Natural killer cell (primary cell): ENCODE measurements at regions not wholly inside any gene's neighbourhood (a gene's known extent, or its start where the extent isn't known, plus 50 kb on each side); places are given as distances from the start of the nearest gene placed in this dataset.

ENCODE experiments used
- ATAC-seq, 3 donors: fragments of 150-1000 bp in 2 of 3; fragments of 200-7000 bp in 1 of 3; cut with Tn5 transposase; 1 replicate in 1 of 3; 2 replicates in 2 of 3; pipeline ENCODE4 v1.10.0; 2021; ENCODE audit warnings: mild to moderate bottlenecking in 2 of 3, moderate library complexity in 2 of 3
- DNase-seq, 2 donors: peaks; one replicate each; pipeline versions ENCODE4 v3.0.0 to v3.0.0-alpha.2; 2013 to 2021; ENCODE audit warnings: mixed read lengths in 1 of 2
- H3K27ac ChIP-seq: one replicate; pipeline ENCODE4 v1.5.1; 2013; ENCODE audit warnings: mild to moderate bottlenecking, low read length
- H3K27me3 ChIP-seq: one replicate; pipeline ENCODE4 v1.6.1; 2013; ENCODE audit warnings: low read length; ENCODE audit not compliant: control insufficient read depth, insufficient read depth
- H3K36me3 ChIP-seq: one replicate; pipeline ENCODE4 v1.6.1; 2013; ENCODE audit warnings: low read length; ENCODE audit not compliant: control insufficient read depth, insufficient read depth
- H3K4me1 ChIP-seq: one replicate; pipeline ENCODE4 v1.6.1; 2013; ENCODE audit warnings: low read length; ENCODE audit not compliant: control insufficient read depth, insufficient read depth
- H3K4me3 ChIP-seq: one replicate; pipeline ENCODE4 v1.5.1; 2013; ENCODE audit warnings: low read length
- H3K9me3 ChIP-seq: one replicate; pipeline ENCODE4 v1.6.1; 2013; ENCODE audit warnings: low read length; ENCODE audit not compliant: control insufficient read depth, insufficient read depth
- H3K27ac Mint-ChIP-seq, 2 donors: one replicate each; pipeline ENCODE4 v1.8.0; 2022; ENCODE audit warnings: mild to moderate bottlenecking in 2 of 2, mixed read lengths in 2 of 2, moderate library complexity in 1 of 2
- H3K27me3 Mint-ChIP-seq, 2 donors: one replicate each; pipeline ENCODE4 v1.8.0; 2022; ENCODE audit warnings: low read depth in 2 of 2, mixed read lengths in 2 of 2
- H3K36me3 Mint-ChIP-seq: one replicate; pipeline ENCODE4 v1.8.0; 2022; ENCODE audit warnings: mixed read lengths
- H3K4me1 Mint-ChIP-seq, 2 donors: one replicate each; pipeline ENCODE4 v1.8.0; 2022; ENCODE audit warnings: mixed read lengths in 2 of 2
- H3K4me3 Mint-ChIP-seq: one replicate; pipeline ENCODE4 v1.8.0; 2022; ENCODE audit warnings: mild to moderate bottlenecking, moderate library complexity, mixed read lengths
- H3K9me3 Mint-ChIP-seq, 2 donors: one replicate each; pipeline ENCODE4 v1.8.0; 2022; ENCODE audit warnings: mixed read lengths in 2 of 2
- WGBS: methylation state at CpG from one replicate; pipeline ENCODE4 v1.1.7; 2013; ENCODE audit warnings: missing lambda C conversion rate; ENCODE audit not compliant: insufficient coverage; 5-methylcytosine and 5-hydroxymethylcytosine counted together
- intact Hi-C: fragments of 100-400 bp; cut with micrococcal nuclease; formaldehyde crosslinking; loops from one replicate; pipeline ENCODE4 v1.14.2; 2022
- TF ChIP-seq, protein P1 (sequence below): fragments of 200-600 bp; IDR thresholded peaks from one replicate; pipeline ENCODE4 v1.8.0; 2022; ENCODE audit warnings: antibody characterized with exemption

DNA sequence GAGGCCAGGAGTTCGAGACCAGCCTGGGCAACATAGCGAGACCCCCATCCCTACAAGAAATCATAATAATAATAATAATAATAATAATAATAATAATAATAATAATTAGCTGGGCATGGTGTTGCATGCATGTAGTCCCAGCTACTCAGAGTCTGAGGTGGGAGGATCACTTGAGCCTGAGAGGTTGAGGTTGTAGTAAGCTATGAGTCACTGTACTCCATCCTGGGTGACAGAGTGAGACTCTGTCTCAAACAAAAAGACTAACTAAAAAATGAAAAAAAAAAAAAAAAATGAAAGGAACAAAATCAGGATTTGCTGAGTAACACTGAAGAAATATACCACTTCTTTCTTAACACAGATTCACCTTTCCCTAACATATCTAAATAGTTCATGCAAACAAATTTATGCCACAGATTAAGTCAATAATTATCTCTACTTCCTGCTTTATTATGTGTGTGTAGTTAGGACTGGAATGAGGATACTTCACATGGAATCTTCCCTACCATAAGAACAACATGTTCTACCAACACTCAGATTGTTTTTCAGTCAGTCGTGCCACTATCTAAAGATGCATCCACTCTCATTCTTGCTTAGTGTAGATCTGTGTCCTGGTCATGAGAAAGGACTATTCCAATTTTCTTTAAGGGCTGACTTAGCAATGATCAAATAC, 928.7 kb downstream of the SLC4A3 start:
- H3K4me3 Mint-ChIP-seq: no peak overlapping the region
- no peaks in the 10 kb centered on the region for H3K27me3 Mint-ChIP-seq
- H3K9me3 ChIP-seq: no peaks in the 10 kb centered on the region
- H3K4me1 ChIP-seq: no peaks in the 10 kb centered on the region
- H3K4me3 ChIP-seq: no peak overlapping the region
- TF ChIP-seq, protein P1, sequence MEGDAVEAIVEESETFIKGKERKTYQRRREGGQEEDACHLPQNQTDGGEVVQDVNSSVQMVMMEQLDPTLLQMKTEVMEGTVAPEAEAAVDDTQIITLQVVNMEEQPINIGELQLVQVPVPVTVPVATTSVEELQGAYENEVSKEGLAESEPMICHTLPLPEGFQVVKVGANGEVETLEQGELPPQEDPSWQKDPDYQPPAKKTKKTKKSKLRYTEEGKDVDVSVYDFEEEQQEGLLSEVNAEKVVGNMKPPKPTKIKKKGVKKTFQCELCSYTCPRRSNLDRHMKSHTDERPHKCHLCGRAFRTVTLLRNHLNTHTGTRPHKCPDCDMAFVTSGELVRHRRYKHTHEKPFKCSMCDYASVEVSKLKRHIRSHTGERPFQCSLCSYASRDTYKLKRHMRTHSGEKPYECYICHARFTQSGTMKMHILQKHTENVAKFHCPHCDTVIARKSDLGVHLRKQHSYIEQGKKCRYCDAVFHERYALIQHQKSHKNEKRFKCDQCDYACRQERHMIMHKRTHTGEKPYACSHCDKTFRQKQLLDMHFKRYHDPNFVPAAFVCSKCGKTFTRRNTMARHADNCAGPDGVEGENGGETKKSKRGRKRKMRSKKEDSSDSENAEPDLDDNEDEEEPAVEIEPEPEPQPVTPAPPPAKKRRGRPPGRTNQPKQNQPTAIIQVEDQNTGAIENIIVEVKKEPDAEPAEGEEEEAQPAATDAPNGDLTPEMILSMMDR: no peak
- H3K27ac ChIP-seq: no peak overlapping the region
- H3K36me3 Mint-ChIP-seq: no peaks in the 10 kb centered on the region
- no CpG with 5 or more reads among the region's 3 CpGs for WGBS
- no peaks in the 10 kb centered on the region for H3K36me3 ChIP-seq
- H3K9me3 Mint-ChIP-seq: peaks cover 4 to 12% of the 10 kb centered on the region in 2 donors
- intact Hi-C loops: no loop called here
- no peaks in the 10 kb centered on the region for H3K27me3 ChIP-seq
- H3K27ac Mint-ChIP-seq: no peak overlapping the region
- DNase-seq (no peak), ATAC-seq (no peak)
- H3K4me1 Mint-ChIP-seq: no peaks in the 10 kb centered on the region

DNA sequence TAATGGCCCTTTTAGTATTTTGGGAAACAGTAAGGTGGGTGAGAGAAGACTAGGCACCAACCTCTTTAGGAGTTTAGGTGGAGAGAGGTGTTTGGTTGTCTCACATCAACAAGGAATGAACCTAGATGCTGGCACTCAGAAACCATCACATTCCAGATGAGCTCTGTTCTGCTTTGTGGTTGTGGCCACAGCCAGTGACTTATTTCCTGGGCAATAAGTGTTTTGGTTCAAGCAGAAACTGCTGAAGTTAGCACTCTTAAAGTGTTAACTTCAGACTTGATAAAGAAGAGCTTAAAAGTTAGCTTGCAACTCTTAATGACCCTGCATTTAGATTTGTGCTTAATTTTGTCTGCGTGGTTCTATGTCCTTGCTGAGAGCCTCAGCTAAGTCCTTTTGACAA, 929.2 kb downstream of the SLC4A3 start:
- WGBS: 76% methylated on average over 1 of the region's 1 CpG

DNA sequence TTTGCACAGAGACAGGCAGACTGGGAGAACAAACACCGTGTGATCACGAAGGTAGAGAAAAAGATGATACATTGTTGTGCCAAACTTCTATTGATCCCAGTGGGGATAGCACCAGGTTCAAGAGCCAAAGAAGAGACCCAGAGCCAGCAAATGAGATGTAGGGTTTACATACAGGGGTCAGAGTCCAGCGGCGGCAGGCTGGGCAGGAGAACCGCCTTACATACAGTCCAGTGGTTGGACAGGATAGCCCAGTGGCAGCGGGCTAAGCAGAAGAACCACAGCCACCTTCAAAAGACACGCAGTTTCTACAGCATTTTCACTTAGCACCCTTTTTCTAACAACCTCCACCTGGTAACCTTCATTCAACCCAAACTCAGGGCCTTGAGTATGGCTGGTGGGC, 932.8 kb downstream of the SLC4A3 start:
- H3K9me3 ChIP-seq: no peaks in the 10 kb centered on the region
- intact Hi-C loops: no loop called here
- H3K36me3 Mint-ChIP-seq: no peaks in the 10 kb centered on the region
- H3K4me3 ChIP-seq: no peak overlapping the region
- DNase-seq (no peak), ATAC-seq (no peak)
- H3K27me3 ChIP-seq: no peaks in the 10 kb centered on the region
- H3K27ac Mint-ChIP-seq: no peak overlapping the region
- H3K4me1 Mint-ChIP-seq: no peaks in the 10 kb centered on the region
- H3K36me3 ChIP-seq: no peaks in the 10 kb centered on the region
- WGBS: 91% methylated on average over 7 of the region's 7 CpGs
- H3K9me3 Mint-ChIP-seq: peaks cover 2 to 10% of the 10 kb centered on the region in 2 donors
- no peak overlapping the region for H3K27ac ChIP-seq
- H3K4me1 ChIP-seq: no peaks in the 10 kb centered on the region
- TF ChIP-seq, protein P1: no peak
- no peaks in the 10 kb centered on the region for H3K27me3 Mint-ChIP-seq
- H3K4me3 Mint-ChIP-seq: no peak overlapping the region

More for the DNA sequence above, 929.2 kb downstream of the SLC4A3 start:
- H3K4me1 Mint-ChIP-seq: no peaks in the 10 kb centered on the region
- ATAC-seq (no peak), DNase-seq (no peak)
- no peaks in the 10 kb centered on the region for H3K27me3 Mint-ChIP-seq
- no peak overlapping the region for H3K27ac Mint-ChIP-seq
- no peaks in the 10 kb centered on the region for H3K36me3 Mint-ChIP-seq
- no peak overlapping the region for H3K4me3 ChIP-seq
- no peak overlapping the region for H3K4me3 Mint-ChIP-seq
- intact Hi-C loops: no loop called here
- H3K4me1 ChIP-seq: no peaks in the 10 kb centered on the region
- H3K9me3 ChIP-seq: no peaks in the 10 kb centered on the region
- TF ChIP-seq, protein P1: no peak
- H3K9me3 Mint-ChIP-seq: peaks cover 4 to 12% of the 10 kb centered on the region in 2 donors
- H3K27me3 ChIP-seq: no peaks in the 10 kb centered on the region
- no peaks in the 10 kb centered on the region for H3K36me3 ChIP-seq
- H3K27ac ChIP-seq: no peak overlapping the region
